GM12891 (cell line): ENCODE measurements at regions not wholly inside any gene's neighbourhood (a gene's known extent, or its start where the extent isn't known, plus 50 kb on each side); places are given as distances from the start of the nearest gene placed in this dataset.

Source experiments
- DNase-seq: peaks from one replicate; pipeline ENCODE4 v3.0.0; 2011; ENCODE audit warnings: low spot score; ENCODE audit not compliant: insufficient read length
- FAIRE-seq: peaks from 2 replicates; lab custom pipeline; 2011; peaks lifted over from hg19 to GRCh38; lab: Jason Lieb, UNC
- PAX5 ChIP-seq: IDR thresholded peaks from 2 replicates; pipeline ENCODE4 v1.6.1; 2011; ENCODE audit warnings: low read length, moderate library complexity, mild to moderate bottlenecking; ENCODE audit not compliant: insufficient read depth, severe bottlenecking
- POLR2A ChIP-seq: IDR thresholded peaks from 2 replicates; pipeline ENCODE4 v1.6.1; 2011; ENCODE audit warnings: low read depth, low read length, control low read depth
- POLR2AphosphoS5 ChIP-seq: IDR thresholded peaks from 2 replicates; pipeline ENCODE4 v1.6.1; 2011; ENCODE audit warnings: low read depth, low read length, control low read depth
- POU2F2 ChIP-seq: IDR thresholded peaks from 2 replicates; pipeline ENCODE4 v1.6.1; 2011; ENCODE audit warnings: low read depth, mild to moderate bottlenecking, control low read depth, low read length, moderate library complexity
- SPI1 ChIP-seq: IDR thresholded peaks from 2 replicates; pipeline ENCODE4 v1.6.1; 2011; ENCODE audit warnings: low read depth, low read length, control low read depth
- TAF1 ChIP-seq: IDR thresholded peaks from 2 replicates; pipeline ENCODE4 v1.6.1; 2011; ENCODE audit warnings: low read depth, low read length, control low read depth

DNA sequence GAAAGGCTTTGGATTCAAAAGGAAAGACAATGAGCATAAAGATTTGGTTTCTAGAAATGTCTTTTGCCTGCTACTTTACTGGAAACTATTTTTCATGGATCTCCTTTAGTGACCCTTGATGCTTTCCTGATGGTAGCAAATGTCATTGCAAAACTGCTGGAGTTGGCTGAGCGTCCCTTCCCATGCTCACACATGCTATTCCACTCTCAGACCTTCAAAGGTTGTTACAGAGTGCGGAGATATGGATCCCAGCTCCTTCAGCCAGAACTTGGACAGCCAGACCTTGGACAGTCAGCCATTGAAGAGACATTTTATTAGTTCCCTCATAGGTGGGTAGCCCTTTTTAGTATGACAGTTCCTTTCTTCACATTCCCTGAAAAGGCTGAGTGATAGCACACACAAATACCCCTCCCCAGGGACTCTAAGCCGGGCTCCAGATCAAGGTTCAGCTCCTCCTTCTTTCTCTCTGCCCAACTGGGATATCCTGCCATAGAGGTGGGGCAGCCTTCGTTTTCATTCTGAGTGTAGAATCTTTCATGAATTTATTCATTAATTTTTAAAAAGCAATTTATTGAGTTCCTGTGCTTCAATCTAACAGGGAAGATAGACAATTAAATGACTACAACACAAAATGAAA lies 153.3 kb upstream of the SLC44A1 start:
- TF ChIP-seq POU2F2, result no peak
- no peak for TF ChIP-seq POLR2AphosphoS5
- TF ChIP-seq PAX5, result no peak
- no peak for TF ChIP-seq TAF1
- no peak for TF ChIP-seq SPI1
- TF ChIP-seq POLR2A, result no peak
- DNase-seq, result no peak
- FAIRE-seq, result no peak

DNA sequence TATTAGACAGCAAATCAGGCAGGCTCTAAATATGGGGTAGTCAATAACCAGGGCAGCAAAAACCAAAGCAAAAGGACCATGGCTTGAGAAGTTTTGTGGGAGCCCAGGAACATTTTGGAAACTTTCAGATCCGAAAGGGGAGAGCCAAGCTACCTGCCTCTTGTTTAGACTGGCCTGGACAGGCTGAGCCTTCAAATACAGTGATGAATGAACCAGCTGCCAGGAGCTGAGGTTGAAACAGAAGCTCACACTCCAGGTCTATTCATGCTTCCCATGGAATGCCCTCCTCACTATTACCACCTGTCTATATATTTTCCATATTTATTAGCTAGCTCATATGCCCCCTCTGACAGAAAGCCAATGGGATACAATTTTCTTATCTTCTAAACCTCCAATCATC lies 150.8 kb upstream of the SLC44A1 start:
- DNase-seq, result no peak
- FAIRE-seq, result no peak
- no peak for TF ChIP-seq PAX5
- TF ChIP-seq TAF1, result no peak
- TF ChIP-seq SPI1, result no peak
- no peak for TF ChIP-seq POLR2AphosphoS5
- no peak for TF ChIP-seq POLR2A
- TF ChIP-seq POU2F2, result no peak

DNA sequence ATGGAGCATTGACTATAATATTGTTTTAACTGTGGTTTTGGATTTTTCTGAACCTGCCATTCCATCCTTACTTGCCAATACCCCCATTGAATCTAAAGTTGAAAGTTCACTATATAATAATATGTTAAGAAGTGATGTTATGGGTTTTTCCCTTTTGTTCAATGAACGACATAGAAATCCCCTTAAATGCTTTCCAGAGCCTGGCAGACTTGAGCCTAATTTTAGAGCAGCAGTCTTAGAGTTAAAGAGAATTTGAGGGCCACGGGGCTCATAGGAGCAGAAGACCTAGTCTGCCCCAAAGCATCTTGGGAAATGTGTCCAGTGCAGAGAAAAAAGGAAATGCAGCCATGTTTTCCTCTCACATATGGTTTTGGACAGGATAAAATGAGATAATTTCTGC lies 146.1 kb upstream of the SLC44A1 start:
- TF ChIP-seq POLR2A (no peak), TAF1 (no peak), POU2F2 (no peak), POLR2AphosphoS5 (no peak)
- no peak for DNase-seq
- no peak for FAIRE-seq

DNA sequence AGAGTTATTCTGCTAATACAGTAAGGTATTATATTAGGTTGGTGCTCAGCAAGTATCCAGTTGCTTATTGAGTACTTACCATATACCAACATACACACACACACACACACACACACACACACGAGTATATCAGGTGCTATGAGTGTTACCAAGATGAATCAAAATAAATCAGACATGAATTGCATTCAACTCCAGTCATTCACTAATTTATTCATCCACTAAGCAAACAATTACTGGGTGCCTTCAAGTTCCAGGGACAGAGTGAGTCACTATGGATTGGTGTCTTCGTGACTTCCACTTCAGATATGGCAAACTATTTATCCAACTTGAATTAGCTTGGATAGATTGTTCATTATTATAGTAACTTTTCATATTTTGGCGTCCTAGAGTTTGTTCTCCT lies 140.7 kb upstream of the SLC44A1 start:
- DNase-seq, result no peak
- no peak for FAIRE-seq
- no peak for TF ChIP-seq POLR2A
- no peak for TF ChIP-seq POU2F2
- TF ChIP-seq PAX5, result no peak
- no peak for TF ChIP-seq TAF1
- no peak for TF ChIP-seq POLR2AphosphoS5
- no peak for TF ChIP-seq SPI1

DNA sequence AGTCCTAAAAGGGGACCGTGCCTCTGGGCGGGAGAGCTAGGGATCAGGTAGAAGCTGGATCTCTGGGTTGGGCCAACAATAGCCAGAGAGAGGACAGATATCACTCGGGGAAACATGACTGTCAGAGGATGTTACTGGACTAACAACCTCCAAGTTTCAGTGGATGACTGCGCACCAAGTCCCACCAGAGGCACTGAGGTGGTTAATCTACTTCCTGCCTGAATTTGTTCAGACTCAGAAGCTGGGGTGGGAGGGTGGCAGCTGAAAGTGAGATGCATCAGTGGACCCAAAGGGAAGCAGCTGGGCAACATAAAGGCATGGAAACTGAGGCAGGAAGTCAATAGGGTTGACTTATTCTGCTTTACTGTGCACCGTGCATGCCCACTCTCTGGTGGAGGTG lies 130.1 kb upstream of the SLC44A1 start:
- no peak for FAIRE-seq
- TF ChIP-seq POLR2A, result no peak
- no peak for TF ChIP-seq POU2F2
- TF ChIP-seq POLR2AphosphoS5, result no peak
- no peak for TF ChIP-seq SPI1
- no peak for TF ChIP-seq PAX5
- TF ChIP-seq TAF1, result no peak
- DNase-seq, result no peak

DNA sequence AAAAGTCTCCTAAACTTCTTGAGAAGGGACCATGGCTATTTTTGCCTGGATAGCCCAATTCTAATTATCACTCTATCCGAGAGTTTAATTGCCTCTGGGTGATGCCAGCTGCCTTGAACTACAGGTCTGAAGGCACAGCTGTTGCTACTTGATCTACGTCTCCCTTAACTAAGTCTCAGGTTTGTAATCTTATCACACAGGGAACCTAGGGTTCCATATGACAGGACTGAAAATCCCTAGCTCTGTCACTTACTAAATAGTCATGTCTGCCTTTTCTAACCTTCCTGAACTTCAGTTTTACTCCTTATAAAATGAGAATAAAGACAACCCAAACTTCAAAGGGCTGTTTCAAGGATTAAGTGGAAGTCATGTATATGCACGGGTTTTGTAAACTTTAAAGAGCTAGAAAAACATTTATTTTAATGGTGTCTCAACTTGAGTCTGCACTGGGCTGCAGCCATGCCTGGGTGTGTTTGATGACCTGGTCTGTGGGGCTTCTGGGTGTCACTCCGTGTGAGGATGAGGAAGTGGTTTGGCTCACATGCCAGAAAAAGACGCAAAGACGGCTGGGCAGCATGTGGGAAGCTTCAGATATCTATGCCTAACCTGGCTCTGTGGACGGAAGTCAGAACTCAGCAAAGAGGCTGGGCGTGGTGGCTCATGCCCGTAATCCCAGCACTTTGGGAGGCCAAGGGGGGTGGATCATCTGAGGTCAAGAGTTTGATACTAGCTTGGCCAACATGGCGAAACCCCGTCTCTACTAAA lies 129.3 kb upstream of the SLC44A1 start:
- TF ChIP-seq POU2F2, result no peak
- TF ChIP-seq POLR2A, result no peak
- no peak for TF ChIP-seq POLR2AphosphoS5
- TF ChIP-seq TAF1, result no peak
- no peak for TF ChIP-seq PAX5
- TF ChIP-seq SPI1, result peak; percentile 76
- FAIRE-seq, result peak; percentile 43
- DNase-seq, result no peak

DNA sequence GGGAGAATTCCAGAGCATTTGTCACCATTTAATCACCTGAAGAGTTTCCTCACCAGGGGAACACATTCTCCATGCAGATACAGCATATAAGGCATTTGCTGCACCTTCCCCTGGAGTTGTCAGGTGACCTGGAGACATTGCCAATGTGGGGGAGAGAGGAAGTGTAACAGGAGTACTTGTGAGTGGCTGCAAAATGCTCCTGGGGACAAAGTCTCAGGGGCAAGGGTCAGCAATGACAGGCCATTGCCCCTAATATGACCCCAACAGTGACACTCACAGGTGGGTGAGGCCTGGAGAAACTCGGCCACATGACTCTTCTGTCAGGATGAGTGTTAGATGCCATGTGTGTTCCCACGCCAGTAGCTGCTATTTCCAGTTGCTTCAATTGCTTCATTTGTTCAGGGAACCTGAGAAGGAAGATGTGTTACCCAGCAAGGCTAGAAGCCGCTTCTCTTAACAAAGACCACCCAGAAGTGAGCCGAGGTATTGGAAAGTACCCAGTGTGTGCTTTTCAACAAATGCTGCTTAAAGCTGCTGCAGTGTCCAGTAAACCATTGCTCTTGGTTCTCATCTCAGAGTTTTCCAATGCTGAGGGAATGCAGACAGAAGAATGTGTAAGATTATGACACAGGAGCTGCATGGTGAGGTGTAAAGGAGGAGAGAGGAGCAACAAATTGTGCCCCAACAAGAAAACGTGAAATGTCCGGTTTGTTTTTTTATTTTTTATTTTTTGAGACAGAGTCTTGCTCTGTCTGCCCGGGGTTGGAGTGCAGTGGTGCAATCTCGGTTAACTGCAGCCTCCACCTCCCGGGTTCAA lies 128.2 kb upstream of the SLC44A1 start:
- FAIRE-seq (no peak), DNase-seq (no peak)
- TF ChIP-seq TAF1 (no peak), SPI1 (no peak), PAX5 (no peak), POLR2A (no peak), POLR2AphosphoS5 (no peak)

DNA sequence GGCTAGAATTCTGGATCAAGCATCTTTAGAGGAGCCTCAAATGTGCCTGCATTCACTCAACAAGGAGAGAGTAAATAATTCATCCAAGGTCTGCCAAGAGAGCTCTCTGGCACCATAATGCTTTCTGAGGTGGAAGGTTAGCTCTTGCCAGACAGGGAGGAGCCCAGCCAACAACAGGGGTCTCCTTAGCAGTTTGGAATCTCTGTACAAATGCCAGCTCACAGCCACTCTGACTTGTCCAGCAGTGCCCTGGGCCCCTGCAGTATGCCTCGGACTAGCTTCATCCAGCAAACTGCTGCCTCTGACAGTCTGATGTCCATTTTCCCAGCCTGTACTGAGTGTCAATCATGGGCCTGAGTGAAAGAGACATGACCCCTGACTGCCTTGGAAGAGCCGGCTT lies 127.2 kb upstream of the SLC44A1 start:
- no peak for DNase-seq
- no peak for FAIRE-seq
- TF ChIP-seq POLR2AphosphoS5, result no peak
- no peak for TF ChIP-seq POLR2A
- TF ChIP-seq SPI1, result no peak
- TF ChIP-seq PAX5, result no peak
- TF ChIP-seq TAF1, result no peak
- TF ChIP-seq POU2F2, result no peak

DNA sequence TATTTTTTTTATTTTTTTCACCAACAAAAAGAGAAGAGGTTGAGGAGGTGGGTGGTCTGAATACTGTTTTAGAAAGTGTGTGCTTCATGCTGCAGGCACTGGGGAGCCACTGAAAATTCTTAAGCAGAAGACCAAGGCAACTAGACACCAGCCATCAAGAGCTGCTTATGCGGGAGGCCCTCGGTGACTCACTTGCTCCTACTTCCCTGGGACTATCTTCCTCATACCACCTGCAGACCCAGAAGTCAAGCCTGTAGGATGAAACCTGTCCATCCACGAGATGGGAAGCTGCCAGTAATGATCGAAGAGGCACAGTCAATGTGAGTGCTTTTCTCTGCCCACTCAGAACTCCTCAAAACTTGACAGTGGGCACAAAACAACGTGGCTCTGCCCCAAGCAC lies 125.8 kb upstream of the SLC44A1 start:
- DNase-seq (no peak), FAIRE-seq (no peak)
- TF ChIP-seq TAF1, result no peak
- TF ChIP-seq POU2F2, result no peak
- TF ChIP-seq SPI1, result no peak
- no peak for TF ChIP-seq POLR2AphosphoS5
- TF ChIP-seq PAX5, result no peak
- no peak for TF ChIP-seq POLR2A
